ENCODE measurements at regions not wholly inside any gene's neighbourhood (a gene's known extent, or its start where the extent isn't known, plus 50 kb on each side); places are given as distances from the start of the nearest gene placed in this dataset.
A peak's percentile ranks its signal among the peaks of the same experiment; 100 is the strongest.

- peak; percentile 30 for DNase-seq
Observed at GRCh38 chr4:1474126-1475090, 68.2 kb upstream of the NKX1-1 start.

GRCh38 chr4:1473718-1474117 lies 67.5 kb upstream of the NKX1-1 start:
- peak; percentile 17 for DNase-seq

GRCh38 chr4:1472911-1473518 lies 66.8 kb upstream of the NKX1-1 start:
- peak; percentile 36 for DNase-seq

GRCh38 chr4:1472148-1472797 lies 66.0 kb upstream of the NKX1-1 start:
- DNase-seq, result peak; percentile 30

- DNase-seq, result peak; percentile 31
Observed at GRCh38 chr4:1471443-1472147, 65.4 kb upstream of the NKX1-1 start.

- DNase-seq, result peak; percentile 26
Observed at GRCh38 chr4:1470816-1471442, 64.7 kb upstream of the NKX1-1 start.

GRCh38 chr4:1470393-1470670 lies 64.1 kb upstream of the NKX1-1 start:
- DNase-seq, result peak; percentile 15

- DNase-seq, result peak; percentile 30
Observed at GRCh38 chr4:1469607-1470392, 63.6 kb upstream of the NKX1-1 start.

GRCh38 chr4:1469043-1469442 lies 62.8 kb upstream of the NKX1-1 start:
- no peak for DNase-seq

- DNase-seq, result no peak
Observed at GRCh38 chr4:1467581-1468458, 61.6 kb upstream of the NKX1-1 start.

GRCh38 chr4:1466863-1467165 lies 60.6 kb upstream of the NKX1-1 start:
- no peak for DNase-seq

GRCh38 chr4:1466034-1466862 lies 60.0 kb upstream of the NKX1-1 start:
- no peak for DNase-seq

- DNase-seq, result no peak
Observed at GRCh38 chr4:1465173-1466033, 59.2 kb upstream of the NKX1-1 start.

- DNase-seq, result no peak
Observed at GRCh38 chr4:1464581-1465171, 58.4 kb upstream of the NKX1-1 start.

GRCh38 chr4:1463927-1464540 lies 57.8 kb upstream of the NKX1-1 start:
- no peak for DNase-seq

GRCh38 chr4:1463088-1463926 lies 57.1 kb upstream of the NKX1-1 start:
- DNase-seq, result peak; percentile 55

GRCh38 chr4:1462768-1463075 lies 56.5 kb upstream of the NKX1-1 start:
- no peak for DNase-seq

Measured in right forelimb (tissue), 1 donor.